ENCODE measurements at regions not wholly inside any gene's neighbourhood (a gene's known extent, or its start where the extent isn't known, plus 50 kb on each side); places are given as distances from the start of the nearest gene placed in this dataset.

- no peak for TF ChIP-seq CTCF (conservative IDR thresholded peaks at IDR 0.05 in 1 of 2, IDR thresholded peaks at IDR 0.05 in 1 of 2; ENCODE audit: low read depth in 1 of 2, low read length in 2 of 2)
- no peak for TF ChIP-seq EZH2 (IDR thresholded peaks at IDR 0.05; ENCODE audit: low read length, missing control alignments)
These were observed 342.2 kb upstream of the TNRC6C start for GRCh38 chr17:77616254-77616731.
